ENCODE measurements at regions not wholly inside any gene's neighbourhood (a gene's known extent, or its start where the extent isn't known, plus 50 kb on each side); places are given as distances from the start of the nearest gene placed in this dataset.

- no peak overlapping the region for H3K4ac ChIP-seq (ENCODE audit: low read depth in 1 of 2, low read length in 2 of 2)
- H2BK5ac ChIP-seq (ENCODE audit: low read depth, low read length, poor library complexity, severe bottlenecking): no peak overlapping the region
- no peak overlapping the region for H3K18ac ChIP-seq (ENCODE audit: low read depth in 1 of 2, low read length in 2 of 2)
- H2BK12ac ChIP-seq (ENCODE audit: low read length in 2 of 2): no peak overlapping the region
- no peak overlapping the region for H3K4me2 ChIP-seq (ENCODE audit: low read length, poor library complexity, severe bottlenecking)
- peak overlapping the region; percentile 78 for H2AK5ac ChIP-seq (ENCODE audit: low read length, severe bottlenecking)
- no peak overlapping the region for H3K14ac ChIP-seq (ENCODE audit: low read length in 2 of 2)
- no peak overlapping the region for H3K27ac ChIP-seq (ENCODE audit: low read length, poor library complexity, severe bottlenecking)
- H3K27me3 ChIP-seq (ENCODE audit: control insufficient read depth in 1 of 2, insufficient read depth in 1 of 2, low read length in 2 of 2): peaks cover 0 to 4% of the 10 kb centered on the region in 2 experiments
- 56% methylated on average over 6 of the region's 6 CpGs for WGBS
- no peaks in the 10 kb centered on the region for H3K9me3 ChIP-seq (ENCODE audit: control insufficient read depth, low read length)
- no peak overlapping the region for H2AFZ ChIP-seq (ENCODE audit: low read depth, low read length)
- no peak for DNase-seq
- H4K91ac ChIP-seq (ENCODE audit: low read length): no peak overlapping the region
- H2BK120ac ChIP-seq (ENCODE audit: low read depth, low read length): no peak overlapping the region
- no peak overlapping the region for H3K23ac ChIP-seq (ENCODE audit: low read length in 2 of 2)
- peak overlapping the region; percentile 67 for H2BK15ac ChIP-seq (ENCODE audit: low read depth, poor library complexity, severe bottlenecking)
- no peaks in the 10 kb centered on the region for H3K79me1 ChIP-seq (replicated peaks; ENCODE audit: low read length, poor library complexity, severe bottlenecking)
- H3K4me1 ChIP-seq (ENCODE audit: control insufficient read depth, insufficient read depth, low read depth, low read length): peaks cover 2% of the 10 kb centered on the region
- H3K9ac ChIP-seq (ENCODE audit: low read length): no peak overlapping the region
- H3K36me3 ChIP-seq (ENCODE audit: control insufficient read depth in 1 of 2, insufficient read depth in 2 of 2, low read depth in 1 of 2, low read length in 2 of 2): no peaks in the 10 kb centered on the region
- H3K4me3 ChIP-seq (ENCODE audit: insufficient read depth in 1 of 2, low read depth in 1 of 2, low read length in 2 of 2): no peak overlapping the region
- H4K8ac ChIP-seq (ENCODE audit: low read length): no peak overlapping the region
These were observed 619.2 kb upstream of the CLINT1 start for GRCh38 chr5:158478139-158478538.

GRCh38 chr5:158477214-158477613, 618.3 kb upstream of the CLINT1 start:
- no peak for DNase-seq
- Histone ChIP-seq H2BK5ac (ENCODE audit: low read depth, low read length, poor library complexity, severe bottlenecking) (no peak overlapping the region), H3K18ac (ENCODE audit: low read depth in 1 of 2, low read length in 2 of 2) (no peak overlapping the region), H2AK5ac (ENCODE audit: low read length, severe bottlenecking) (no peak overlapping the region), H3K27me3 (ENCODE audit: control insufficient read depth in 1 of 2, insufficient read depth in 1 of 2, low read length in 2 of 2) (peaks cover 0 to 4% of the 10 kb centered on the region in 2 experiments), H3K9me3 (ENCODE audit: control insufficient read depth, low read length) (no peaks in the 10 kb centered on the region), H3K9ac (ENCODE audit: low read length) (no peak overlapping the region), H3K4ac (ENCODE audit: low read depth in 1 of 2, low read length in 2 of 2) (no peak overlapping the region), H3K4me3 (ENCODE audit: insufficient read depth in 1 of 2, low read depth in 1 of 2, low read length in 2 of 2) (no peak overlapping the region), H3K14ac (ENCODE audit: low read length in 2 of 2) (no peak overlapping the region), H4K91ac (ENCODE audit: low read length) (no peak overlapping the region), H3K36me3 (ENCODE audit: control insufficient read depth in 1 of 2, insufficient read depth in 2 of 2, low read depth in 1 of 2, low read length in 2 of 2) (no peaks in the 10 kb centered on the region), H2BK120ac (ENCODE audit: low read depth, low read length) (no peak overlapping the region), H2AFZ (ENCODE audit: low read depth, low read length) (no peak overlapping the region), H3K79me1 (replicated peaks; ENCODE audit: low read length, poor library complexity, severe bottlenecking) (no peaks in the 10 kb centered on the region), H3K4me1 (ENCODE audit: control insufficient read depth, insufficient read depth, low read depth, low read length) (peaks cover 2% of the 10 kb centered on the region), H2BK12ac (ENCODE audit: low read length in 2 of 2) (no peak overlapping the region), H4K8ac (ENCODE audit: low read length) (no peak overlapping the region), H3K23ac (ENCODE audit: low read length in 2 of 2) (no peak overlapping the region), H2BK15ac (ENCODE audit: low read depth, poor library complexity, severe bottlenecking) (no peak overlapping the region), H3K27ac (ENCODE audit: low read length, poor library complexity, severe bottlenecking) (no peak overlapping the region), H3K4me2 (ENCODE audit: low read length, poor library complexity, severe bottlenecking) (no peak overlapping the region)
- WGBS: 85% methylated on average over 3 of the region's 3 CpGs

GRCh38 chr5:158473016-158473635, 614.2 kb upstream of the CLINT1 start:
- H3K4ac ChIP-seq (ENCODE audit: low read depth in 1 of 2, low read length in 2 of 2): no peak overlapping the region
- WGBS: 73% methylated on average over 2 of the region's 4 CpGs

GRCh38 chr5:158471535-158471924, 612.6 kb upstream of the CLINT1 start:
- Histone ChIP-seq H2BK15ac (ENCODE audit: low read depth, poor library complexity, severe bottlenecking) (no peak overlapping the region), H3K9me3 (ENCODE audit: control insufficient read depth, low read length) (no peaks in the 10 kb centered on the region), H3K23ac (ENCODE audit: low read length in 2 of 2) (no peak overlapping the region), H2AFZ (ENCODE audit: low read depth, low read length) (no peak overlapping the region), H3K27me3 (ENCODE audit: control insufficient read depth in 1 of 2, insufficient read depth in 1 of 2, low read length in 2 of 2) (no peaks in the 10 kb centered on the region), H3K9ac (ENCODE audit: low read length) (no peak overlapping the region), H2AK5ac (ENCODE audit: low read length, severe bottlenecking) (no peak overlapping the region), H4K8ac (ENCODE audit: low read length) (no peak overlapping the region), H3K18ac (ENCODE audit: low read depth in 1 of 2, low read length in 2 of 2) (no peak overlapping the region), H2BK120ac (ENCODE audit: low read depth, low read length) (no peak overlapping the region), H3K27ac (ENCODE audit: low read length, poor library complexity, severe bottlenecking) (no peak overlapping the region), H3K36me3 (ENCODE audit: control insufficient read depth in 1 of 2, insufficient read depth in 2 of 2, low read depth in 1 of 2, low read length in 2 of 2) (no peaks in the 10 kb centered on the region), H3K4ac (ENCODE audit: low read depth in 1 of 2, low read length in 2 of 2) (no peak overlapping the region), H4K91ac (ENCODE audit: low read length) (no peak overlapping the region), H2BK12ac (ENCODE audit: low read length in 2 of 2) (no peak overlapping the region), H2BK5ac (ENCODE audit: low read depth, low read length, poor library complexity, severe bottlenecking) (no peak overlapping the region), H3K14ac (ENCODE audit: low read length in 2 of 2) (no peak overlapping the region), H3K79me1 (replicated peaks; ENCODE audit: low read length, poor library complexity, severe bottlenecking) (no peaks in the 10 kb centered on the region), H3K4me3 (ENCODE audit: insufficient read depth in 1 of 2, low read depth in 1 of 2, low read length in 2 of 2) (no peak overlapping the region), H3K4me2 (ENCODE audit: low read length, poor library complexity, severe bottlenecking) (no peak overlapping the region), H3K4me1 (ENCODE audit: control insufficient read depth, insufficient read depth, low read depth, low read length) (no peaks in the 10 kb centered on the region)
- 60% methylated on average over 1 of the region's 2 CpGs for WGBS
- no peak for DNase-seq

More at GRCh38 chr5:158473016-158473635, 614.2 kb upstream of the CLINT1 start:
- H3K9ac ChIP-seq (ENCODE audit: low read length): no peak overlapping the region
- H3K79me1 ChIP-seq (replicated peaks; ENCODE audit: low read length, poor library complexity, severe bottlenecking): no peaks in the 10 kb centered on the region
- no peak overlapping the region for H3K18ac ChIP-seq (ENCODE audit: low read depth in 1 of 2, low read length in 2 of 2)
- H3K27ac ChIP-seq (ENCODE audit: low read length, poor library complexity, severe bottlenecking): no peak overlapping the region
- H3K4me1 ChIP-seq (ENCODE audit: control insufficient read depth, insufficient read depth, low read depth, low read length): peaks cover under 1% of the 10 kb centered on the region
- H2AK5ac ChIP-seq (ENCODE audit: low read length, severe bottlenecking): no peak overlapping the region
- H3K23ac ChIP-seq (ENCODE audit: low read length in 2 of 2): no peak overlapping the region
- no peak overlapping the region for H4K91ac ChIP-seq (ENCODE audit: low read length)
- H3K27me3 ChIP-seq (ENCODE audit: control insufficient read depth in 1 of 2, insufficient read depth in 1 of 2, low read length in 2 of 2): peaks cover 0 to 2% of the 10 kb centered on the region in 2 experiments
- no peaks in the 10 kb centered on the region for H3K36me3 ChIP-seq (ENCODE audit: control insufficient read depth in 1 of 2, insufficient read depth in 2 of 2, low read depth in 1 of 2, low read length in 2 of 2)
- H2BK5ac ChIP-seq (ENCODE audit: low read depth, low read length, poor library complexity, severe bottlenecking): no peak overlapping the region
- H3K4me2 ChIP-seq (ENCODE audit: low read length, poor library complexity, severe bottlenecking): no peak overlapping the region
- no peak overlapping the region for H3K14ac ChIP-seq (ENCODE audit: low read length in 2 of 2)
- no peak overlapping the region for H4K8ac ChIP-seq (ENCODE audit: low read length)
- no peak overlapping the region for H2AFZ ChIP-seq (ENCODE audit: low read depth, low read length)
- no peaks in the 10 kb centered on the region for H3K9me3 ChIP-seq (ENCODE audit: control insufficient read depth, low read length)
- H3K4me3 ChIP-seq (ENCODE audit: insufficient read depth in 1 of 2, low read depth in 1 of 2, low read length in 2 of 2): no peak overlapping the region
- H2BK120ac ChIP-seq (ENCODE audit: low read depth, low read length): no peak overlapping the region
- H2BK12ac ChIP-seq (ENCODE audit: low read length in 2 of 2): no peak overlapping the region
- DNase-seq: no peak
- no peak overlapping the region for H2BK15ac ChIP-seq (ENCODE audit: low read depth, poor library complexity, severe bottlenecking)

All from mesenchymal stem cell (in vitro differentiated cells and primary cell).